GM18858 (cell line): ENCODE measurements at regions not wholly inside any gene's neighbourhood (a gene's known extent, or its start where the extent isn't known, plus 50 kb on each side); places are given as distances from the start of the nearest gene placed in this dataset.

Experiments
- ATAC-seq: cut with Tn5 transposase; IDR thresholded peaks from one replicate; pipeline ENCODE4 v1.9.1; 2021; ENCODE audit not compliant: unreplicated experiment

DNA sequence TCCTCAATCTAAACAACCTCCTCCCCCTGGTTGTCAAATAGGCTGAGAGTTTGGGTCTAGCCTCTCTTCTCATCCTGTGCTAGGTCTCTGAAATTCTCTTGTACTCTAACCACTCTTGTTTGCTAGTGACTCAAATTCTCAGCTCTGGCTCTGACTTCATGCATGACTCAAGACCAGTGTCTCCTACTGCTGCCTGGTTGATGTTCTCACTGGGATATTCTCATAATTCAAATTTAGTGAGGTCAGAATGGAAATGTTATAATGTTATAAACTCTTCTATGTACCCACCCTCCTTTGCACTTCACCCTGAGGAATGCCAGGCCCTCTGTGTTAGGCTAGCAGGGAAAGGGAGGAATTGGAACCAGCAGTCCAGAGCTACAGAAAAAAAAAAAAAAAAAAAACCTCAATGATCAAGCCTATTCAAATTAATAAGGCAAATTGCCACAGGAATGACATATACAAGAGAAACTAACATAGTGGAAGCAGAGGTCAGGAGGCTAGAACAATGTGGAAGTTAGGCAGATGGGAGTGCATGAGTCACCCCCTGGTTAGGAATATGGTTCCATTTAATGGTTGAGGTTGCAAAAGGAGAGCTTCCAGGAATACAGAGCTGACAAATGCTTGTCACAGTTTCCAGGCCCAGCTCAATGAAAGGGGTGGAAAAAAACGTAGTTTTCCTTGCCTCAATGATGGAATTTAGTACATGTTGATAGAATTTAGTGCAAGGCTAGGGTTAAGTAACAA is 459.5 kb downstream of the RMST start:
- no peak for ATAC-seq

DNA sequence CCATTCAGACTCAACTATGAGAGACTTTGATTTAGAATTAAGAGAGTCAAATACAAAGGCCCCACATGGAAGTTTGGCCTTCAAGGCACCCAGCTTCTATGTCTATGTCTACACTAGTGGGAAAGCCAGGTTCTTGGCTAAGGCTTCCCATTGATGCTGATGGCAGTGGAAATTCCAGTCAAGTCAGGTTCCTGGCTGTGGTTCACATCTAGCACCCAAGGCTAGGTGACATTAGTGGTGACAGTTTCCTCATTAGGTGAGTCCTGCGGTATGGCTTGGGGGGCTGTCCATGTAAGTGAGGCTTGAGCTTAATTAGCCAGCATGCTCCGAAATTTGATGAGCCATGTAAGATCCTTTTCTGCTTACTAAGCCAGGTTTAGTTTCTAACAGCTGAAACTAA is 460.9 kb downstream of the RMST start:
- no peak for ATAC-seq

DNA sequence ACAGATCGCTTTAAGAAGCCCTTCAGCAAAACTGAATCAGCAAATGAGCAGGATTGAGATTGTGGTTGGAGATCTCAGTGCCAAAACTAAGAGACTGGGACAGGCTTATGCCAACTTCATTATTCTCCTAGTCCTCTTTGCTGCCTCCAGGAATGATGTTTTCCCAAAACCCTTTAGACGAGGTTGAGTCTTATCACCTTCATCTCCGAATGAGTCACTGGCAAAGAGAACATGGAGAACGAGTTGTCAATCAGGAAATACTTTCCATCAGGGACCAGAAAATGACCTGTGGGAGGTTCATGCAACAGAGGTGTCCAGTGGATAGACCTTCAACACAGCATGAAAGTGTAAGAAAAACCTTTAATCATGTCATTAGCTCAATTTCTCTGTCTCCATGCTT is 461.5 kb downstream of the RMST start:
- no peak for ATAC-seq

GRCh38 chr12:97927977-97928376 is 465.4 kb downstream of the RMST start:
- no peak for ATAC-seq

DNA sequence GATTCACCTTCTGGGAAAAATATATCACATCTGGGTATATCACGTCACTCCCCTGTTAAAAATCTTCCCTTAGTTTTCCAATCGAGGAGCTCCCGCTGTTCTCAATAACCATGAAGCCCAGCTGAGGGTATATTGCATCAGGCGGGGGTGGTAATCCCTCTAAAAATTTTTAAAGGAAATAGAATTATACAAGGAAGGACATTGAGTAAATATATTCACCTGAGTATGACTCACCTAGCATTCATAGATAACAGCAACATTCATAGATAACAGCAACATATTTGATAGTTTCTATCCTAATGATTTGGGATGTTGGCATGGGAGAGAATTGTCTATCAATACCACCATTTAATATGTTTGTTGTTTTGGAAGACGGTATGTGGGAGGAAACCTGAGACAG is 473.6 kb downstream of the RMST start:
- no peak for ATAC-seq

DNA sequence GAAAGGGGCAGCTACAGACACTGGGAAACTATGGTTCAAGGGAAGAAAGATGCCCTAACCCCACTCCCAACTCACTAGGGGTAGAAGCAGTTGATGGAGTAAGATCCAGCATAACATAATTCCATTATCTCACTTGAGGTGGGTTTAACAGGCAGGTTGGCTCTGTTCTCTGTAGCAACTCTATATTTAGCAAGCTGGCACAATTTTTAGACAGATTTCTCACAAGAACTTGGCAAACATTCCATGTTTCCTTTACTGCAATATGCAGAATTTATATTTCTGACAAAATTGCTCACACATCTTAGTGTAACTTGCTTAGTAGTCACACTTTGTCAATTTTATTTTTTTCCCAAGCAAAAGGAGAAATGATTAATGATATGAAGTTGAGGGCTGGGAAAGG is 475.4 kb downstream of the RMST start:
- ATAC-seq: no peak

DNA sequence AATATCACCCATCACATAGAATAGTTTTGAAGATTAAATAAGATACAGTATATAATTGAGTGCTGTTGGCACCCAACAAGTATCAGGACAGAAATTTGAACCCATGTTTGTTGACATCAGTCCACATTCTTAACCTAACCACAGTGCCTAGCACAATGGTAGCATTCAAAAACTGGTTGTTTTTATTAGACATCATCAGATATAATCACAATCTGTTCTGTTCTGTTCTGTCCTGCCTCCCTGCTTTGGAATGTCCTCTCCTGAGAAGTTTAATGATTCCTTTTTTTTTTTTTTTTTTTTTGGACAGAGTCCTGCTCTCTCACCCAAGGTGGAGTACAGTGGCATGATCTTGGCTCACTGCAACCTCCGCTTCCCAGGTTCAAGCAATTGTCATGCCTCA is 476.6 kb downstream of the RMST start:
- ATAC-seq: no peak

DNA sequence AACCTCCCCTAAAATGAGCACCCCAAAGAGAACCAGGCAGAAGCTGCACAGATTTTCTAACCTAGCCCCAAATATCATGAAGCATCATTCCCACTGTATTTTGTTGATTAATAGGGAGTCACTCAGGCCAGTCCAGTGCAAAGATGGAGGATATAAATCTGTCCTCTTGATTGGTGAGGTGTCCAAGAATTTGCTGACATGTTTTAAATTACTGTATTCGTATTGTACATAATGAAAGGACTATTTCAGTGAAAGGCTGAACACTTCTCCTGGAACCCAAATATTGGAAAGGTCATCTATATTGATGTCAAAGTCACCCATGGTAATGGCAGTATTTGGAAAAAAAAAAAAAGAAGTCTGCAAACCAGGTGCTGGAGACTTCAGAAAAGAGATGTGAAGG is 477.5 kb downstream of the RMST start:
- no peak for ATAC-seq

DNA sequence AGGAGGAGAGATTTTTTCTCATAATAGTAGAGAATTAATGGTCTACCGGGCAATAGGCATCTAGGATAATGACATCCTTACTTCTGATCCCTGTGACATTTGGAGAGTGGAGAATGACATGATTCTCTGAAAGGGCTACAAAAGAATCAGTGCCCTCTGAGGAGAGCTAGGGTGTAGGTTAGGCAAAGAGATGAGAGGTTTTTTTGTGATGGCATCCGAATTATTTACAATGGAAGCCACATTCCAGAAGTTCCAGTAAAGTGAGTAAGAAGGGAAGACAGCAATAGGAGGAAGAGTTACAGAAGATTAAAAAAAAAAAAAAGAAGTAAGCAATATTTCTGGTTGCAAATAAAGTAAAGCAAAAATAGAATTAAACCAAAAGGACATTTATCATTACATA is 478.0 kb downstream of the RMST start:
- ATAC-seq: no peak

DNA sequence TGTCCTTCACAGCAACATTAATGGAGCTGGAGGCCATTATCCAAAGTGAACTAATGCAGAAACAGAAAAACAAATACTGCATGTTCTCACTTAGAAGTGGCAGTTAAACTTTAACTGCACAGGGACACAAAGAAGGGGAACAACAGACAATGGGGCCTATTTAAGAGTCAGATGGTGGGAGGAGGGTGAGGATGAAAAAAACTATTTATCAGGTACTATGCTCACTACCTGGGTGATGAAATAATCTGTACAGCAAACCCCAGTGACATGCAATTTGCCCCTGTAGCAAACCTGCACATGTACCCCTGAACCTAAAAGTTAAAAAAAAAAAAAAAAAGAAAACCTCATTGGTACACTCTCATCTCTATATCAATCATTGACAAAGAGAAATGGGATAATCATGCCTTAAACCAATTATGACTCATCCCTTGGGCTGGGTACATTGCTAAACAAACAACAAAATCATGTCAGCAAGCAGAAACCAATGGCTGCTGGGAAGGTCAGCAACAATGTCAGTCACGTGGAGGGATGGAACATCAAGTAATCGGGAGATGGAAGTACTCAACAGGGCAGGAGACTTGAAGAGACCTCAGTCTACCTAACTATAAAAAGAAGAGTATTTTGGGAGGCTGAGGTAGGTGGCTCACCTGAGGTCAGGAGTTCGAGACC is 479.2 kb downstream of the RMST start:
- no peak for ATAC-seq

DNA sequence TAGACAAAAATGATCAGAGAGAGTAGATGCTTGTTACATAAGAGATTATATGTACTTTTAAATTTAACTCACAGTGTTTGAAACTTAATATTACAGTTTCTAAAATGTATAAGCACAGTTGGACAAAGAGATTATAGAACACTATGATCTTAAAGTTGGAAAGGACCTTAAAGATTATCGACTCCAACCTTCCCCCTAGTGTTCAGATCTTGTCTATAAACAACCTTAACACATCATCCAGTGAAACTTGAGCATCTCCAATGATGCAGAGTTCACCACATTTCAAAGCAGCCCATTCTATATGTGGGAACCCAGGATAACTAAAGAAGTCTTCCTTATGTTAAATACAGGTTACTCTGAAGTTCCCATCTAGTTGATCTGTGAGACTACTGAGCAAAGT is 480.8 kb downstream of the RMST start:
- ATAC-seq: no peak

DNA sequence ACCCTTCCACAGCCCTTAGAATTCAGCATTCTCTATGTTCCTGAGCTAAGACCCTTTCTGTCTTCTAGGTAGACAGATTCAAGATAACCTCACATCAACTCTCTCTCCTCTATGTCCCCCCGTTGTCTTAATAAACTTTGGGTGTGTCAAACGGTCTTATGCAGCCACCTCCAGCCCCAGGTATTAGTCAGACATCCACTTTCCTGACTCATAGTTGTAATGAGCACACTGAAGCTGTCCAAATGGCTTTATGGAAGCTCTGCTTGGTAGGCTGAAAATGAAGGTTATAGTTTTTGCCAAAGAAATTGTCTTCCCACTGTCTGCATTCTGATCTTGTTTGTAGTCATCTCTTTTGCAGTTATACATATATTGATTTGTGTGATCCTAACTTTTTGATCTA is 482.0 kb downstream of the RMST start:
- ATAC-seq: no peak

GRCh38 chr12:97946701-97947100 is 484.1 kb downstream of the RMST start:
- no peak for ATAC-seq

GRCh38 chr12:97948591-97948990 is 486.0 kb downstream of the RMST start:
- ATAC-seq: no peak

DNA sequence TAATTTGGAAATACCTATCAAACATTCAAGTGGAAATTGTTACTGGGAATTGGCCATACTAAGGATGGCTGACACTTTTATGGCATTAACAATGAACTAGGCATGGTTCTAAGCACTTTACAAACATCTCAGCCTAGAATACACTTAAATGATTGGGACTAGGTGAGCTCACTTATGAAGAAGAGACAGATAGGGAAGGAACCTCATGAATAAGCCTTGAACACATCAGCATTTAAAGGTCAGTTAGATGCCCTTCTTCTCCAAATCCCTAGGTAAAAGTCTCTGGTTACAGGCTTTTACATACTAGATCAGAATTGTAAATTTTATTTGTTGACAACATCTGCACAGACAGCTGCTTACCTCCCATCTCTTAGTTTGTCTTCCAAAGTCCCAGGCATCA is 488.6 kb downstream of the RMST start:
- ATAC-seq: no peak

GRCh38 chr12:97951717-97952116 is 489.1 kb downstream of the RMST start:
- no peak for ATAC-seq

GRCh38 chr12:97957109-97957508 is 494.5 kb downstream of the RMST start:
- ATAC-seq: no peak

GRCh38 chr12:97960225-97960624 is 497.6 kb downstream of the RMST start:
- no peak for ATAC-seq

GRCh38 chr12:97960741-97961608 is 498.4 kb downstream of the RMST start:
- peak; percentile 92 for ATAC-seq

GRCh38 chr12:97967831-97968230 is 505.2 kb downstream of the RMST start:
- ATAC-seq: no peak

GRCh38 chr12:97968641-97969197 is 506.1 kb downstream of the RMST start:
- no peak for ATAC-seq
